ENCODE measurements at regions not wholly inside any gene's neighbourhood (a gene's known extent, or its start where the extent isn't known, plus 50 kb on each side); places are given as distances from the start of the nearest gene placed in this dataset.

GRCh38 chrX:147376601-147377422, 534.9 kb upstream of the FMR1 start (continued):
- no peak for TF ChIP-seq CHD7 (IDR thresholded peaks at IDR 0.05; ENCODE audit: insufficient replicate concordance, low read length)
- TF ChIP-seq CHD2 (IDR thresholded peaks at IDR 0.05; ENCODE audit: low read length) = no peak
- no peak for TF ChIP-seq SP1 (IDR thresholded peaks at IDR 0.05; ENCODE audit: low read depth, low read length)
- TF ChIP-seq TAF7 (optimal IDR thresholded peaks at IDR 0.05; ENCODE audit: borderline replicate concordance, low read depth, low read length) = no peak
- TF ChIP-seq YY1 (IDR thresholded peaks at IDR 0.05; ENCODE audit: low read depth, low read length) = no peak
- TF ChIP-seq SIN3A (conservative IDR thresholded peaks at IDR 0.05 in 1 of 2, IDR thresholded peaks at IDR 0.05 in 1 of 2; ENCODE audit: low read depth in 1 of 2, low read length in 2 of 2) = no peak
- no peak for TF ChIP-seq TEAD4 (IDR thresholded peaks at IDR 0.05; ENCODE audit: low read depth, low read length)
- no peak for TF ChIP-seq POU5F1 (IDR thresholded peaks at IDR 0.05; ENCODE audit: low read depth, low read length)
- no peak for TF ChIP-seq EP300 (IDR thresholded peaks at IDR 0.05; ENCODE audit: borderline replicate concordance in 1 of 2, low read depth in 2 of 2, low read length in 2 of 2)
- TF ChIP-seq SUZ12 (IDR thresholded peaks at IDR 0.05; ENCODE audit: low read length) = no peak
- no peak for TF ChIP-seq NRF1 (IDR thresholded peaks at IDR 0.05; ENCODE audit: low read depth, low read length)

All from H1 (cell line).